ENCODE measurements at regions not wholly inside any gene's neighbourhood (a gene's known extent, or its start where the extent isn't known, plus 50 kb on each side); places are given as distances from the start of the nearest gene placed in this dataset.

DNA sequence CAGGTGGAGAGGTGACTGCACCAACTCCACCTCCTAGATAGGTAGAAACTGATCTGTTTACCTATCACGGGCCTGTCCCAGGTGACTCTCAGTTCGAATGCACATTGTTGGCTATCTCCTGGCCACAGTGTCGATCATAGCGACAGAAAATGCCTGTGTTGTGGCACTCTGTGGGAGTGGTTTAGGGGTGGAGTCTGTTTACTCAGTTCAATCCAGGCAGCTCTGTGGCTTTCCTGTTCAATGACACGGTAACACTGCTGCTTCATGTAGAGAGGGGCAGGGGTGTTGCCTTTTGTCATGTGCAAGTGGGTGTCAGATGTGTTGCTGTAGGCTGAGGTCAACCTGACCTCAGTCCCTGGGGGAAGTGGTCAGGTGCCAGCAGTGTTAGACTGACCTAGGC, 1602.4 kb downstream of the TECRL start:
- Mint-ChIP-seq H3K9me3 (peaks cover 8% of the 10 kb centered on the region), H3K4me1 (ENCODE audit: low read depth in 2 of 2) (no peaks in the 10 kb centered on the region), H3K27ac (no peak overlapping the region), H3K4me3 (no peak overlapping the region), H3K36me3 (no peaks in the 10 kb centered on the region), H3K27me3 (no peaks in the 10 kb centered on the region)
- no peak for ATAC-seq
- DNase-seq (ENCODE audit: low spot score): no peak

DNA sequence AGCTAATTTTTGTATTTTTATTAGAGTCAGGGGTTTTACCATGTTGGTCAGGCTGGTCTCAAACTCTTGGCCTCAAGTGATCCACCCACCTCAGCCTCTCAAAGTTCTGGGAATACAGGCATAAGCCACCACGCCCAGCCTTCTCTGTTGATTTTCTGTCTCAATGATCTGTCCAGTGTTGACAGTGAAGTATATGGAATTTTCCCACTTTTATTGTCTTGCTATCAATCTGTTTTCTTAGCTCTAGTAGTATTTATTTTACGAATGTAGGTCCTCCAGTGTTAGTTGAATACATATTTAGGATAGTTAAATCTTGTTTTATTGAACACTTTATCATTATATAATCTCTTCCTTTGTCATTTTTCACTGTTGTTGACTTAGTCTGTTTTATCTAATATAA, 1603.9 kb downstream of the ADGRL3 start:
- Mint-ChIP-seq H3K9me3 (peaks cover 8% of the 10 kb centered on the region), H3K27ac (no peak overlapping the region), H3K36me3 (no peaks in the 10 kb centered on the region), H3K4me1 (ENCODE audit: low read depth in 2 of 2) (no peaks in the 10 kb centered on the region), H3K27me3 (no peaks in the 10 kb centered on the region), H3K4me3 (no peak overlapping the region)
- DNase-seq (ENCODE audit: low spot score) (no peak), ATAC-seq (no peak)

DNA sequence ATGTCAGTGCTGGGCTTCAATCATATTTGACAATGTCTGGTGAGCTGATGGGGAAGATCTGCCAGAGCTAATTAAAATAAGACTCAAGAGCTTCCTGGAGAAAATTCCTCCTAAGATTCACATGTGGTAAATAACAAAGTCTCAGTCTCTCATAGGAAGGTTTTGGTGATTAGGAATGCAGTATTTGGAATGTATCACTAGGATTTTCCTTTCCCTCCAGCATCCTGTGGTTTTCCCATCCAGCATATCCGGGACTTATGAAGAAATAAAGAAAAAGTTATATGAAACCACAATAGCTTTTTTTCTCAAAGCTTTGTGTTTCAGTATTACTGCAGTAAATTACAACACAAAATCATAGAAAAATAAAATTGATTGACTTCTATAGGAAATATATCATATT, 1597.1 kb downstream of the ADGRL3 start:
- Mint-ChIP-seq H3K36me3 (no peaks in the 10 kb centered on the region), H3K4me3 (no peak overlapping the region), H3K4me1 (ENCODE audit: low read depth in 2 of 2) (no peaks in the 10 kb centered on the region), H3K27me3 (no peaks in the 10 kb centered on the region), H3K9me3 (peaks cover 9% of the 10 kb centered on the region), H3K27ac (no peak overlapping the region)
- DNase-seq (ENCODE audit: low spot score) (no peak), ATAC-seq (no peak)

DNA sequence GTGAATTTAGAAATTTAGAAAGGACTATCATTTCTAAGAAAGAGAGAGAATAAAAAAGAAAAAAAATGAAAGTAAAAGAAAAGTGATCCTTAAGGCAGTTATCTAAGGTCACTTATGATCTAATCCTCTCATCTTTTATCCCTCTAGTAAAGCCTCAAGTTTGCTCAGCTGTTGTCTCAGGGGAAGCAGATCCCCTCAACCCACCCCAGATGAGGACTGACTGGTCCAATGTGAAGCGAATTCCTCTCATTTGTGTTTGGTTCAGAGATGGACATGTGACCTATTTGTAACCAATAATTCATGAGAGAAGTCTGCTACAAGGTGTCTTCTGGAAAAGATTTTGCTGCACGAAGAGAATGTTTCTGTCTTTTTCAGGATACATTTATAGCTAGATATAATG, 1591.3 kb downstream of the ADGRL3 start:
- H3K9me3 Mint-ChIP-seq: peaks cover 14% of the 10 kb centered on the region
- no peak overlapping the region for H3K4me3 Mint-ChIP-seq
- no peaks in the 10 kb centered on the region for H3K27me3 Mint-ChIP-seq
- H3K36me3 Mint-ChIP-seq: no peaks in the 10 kb centered on the region
- ATAC-seq: no peak
- DNase-seq (ENCODE audit: low spot score): no peak
- no peak overlapping the region for H3K27ac Mint-ChIP-seq
- no peaks in the 10 kb centered on the region for H3K4me1 Mint-ChIP-seq (ENCODE audit: low read depth in 2 of 2)

DNA sequence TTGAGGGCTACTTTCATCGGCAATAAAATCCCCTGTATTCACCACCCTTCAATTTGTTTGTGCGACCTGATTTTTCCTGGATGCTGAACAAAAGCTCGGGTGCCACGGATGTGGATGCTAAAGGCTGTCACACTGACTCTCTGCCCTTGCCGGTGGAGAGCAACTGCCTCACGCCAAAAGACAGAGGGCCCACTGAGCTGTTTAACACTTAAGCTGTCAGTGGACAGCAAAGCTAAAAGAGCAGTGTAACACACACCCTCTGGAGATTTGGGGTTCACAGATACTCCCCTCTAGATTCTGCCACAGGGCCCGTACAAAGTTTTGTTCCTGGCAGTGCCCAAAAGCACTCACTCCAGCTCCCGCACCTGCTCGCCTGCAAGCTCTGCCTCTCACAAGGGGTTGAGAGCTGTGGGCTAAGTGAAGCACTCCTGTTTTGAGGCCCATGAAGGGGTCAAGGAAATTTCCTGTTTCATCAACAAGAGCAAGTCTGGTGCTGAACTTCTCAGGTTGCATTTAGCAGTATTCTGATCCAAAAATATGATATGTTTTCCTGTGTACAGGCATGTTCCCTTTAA, 1571.9 kb downstream of the ADGRL3 start:
- no peak for DNase-seq (ENCODE audit: low spot score)
- Mint-ChIP-seq H3K9me3 (peaks cover 21% of the 10 kb centered on the region), H3K36me3 (peaks cover 7% of the 10 kb centered on the region), H3K27me3 (no peaks in the 10 kb centered on the region), H3K27ac (no peak overlapping the region), H3K4me1 (ENCODE audit: low read depth in 2 of 2) (no peaks in the 10 kb centered on the region), H3K4me3 (no peak overlapping the region)
- ATAC-seq: no peak

DNA sequence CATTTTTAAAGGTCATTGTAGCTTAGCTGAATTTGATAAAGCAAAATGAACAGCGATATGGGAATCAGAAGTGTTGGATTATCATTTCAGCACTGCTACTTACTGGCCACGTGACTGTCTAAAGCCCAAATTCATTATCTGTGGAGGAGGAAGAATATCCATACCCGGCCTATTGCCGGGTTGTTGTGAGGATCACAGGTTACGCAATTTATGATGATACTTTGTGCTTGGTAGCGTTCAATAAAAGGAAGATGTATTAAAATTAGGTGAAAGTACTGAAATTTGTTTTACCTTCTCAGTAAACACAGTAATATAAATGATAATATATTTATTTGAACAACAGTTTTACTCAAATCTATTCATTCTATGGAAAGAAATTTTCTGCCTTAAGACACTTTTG, 1540.2 kb downstream of the ADGRL3 start:
- peaks cover 9% of the 10 kb centered on the region for H3K9me3 Mint-ChIP-seq
- no peak overlapping the region for H3K27ac Mint-ChIP-seq
- H3K36me3 Mint-ChIP-seq: peaks cover 9% of the 10 kb centered on the region
- H3K4me3 Mint-ChIP-seq: no peak overlapping the region
- ATAC-seq: no peak
- no peak for DNase-seq (ENCODE audit: low spot score)
- H3K4me1 Mint-ChIP-seq (ENCODE audit: low read depth in 2 of 2): no peaks in the 10 kb centered on the region
- no peaks in the 10 kb centered on the region for H3K27me3 Mint-ChIP-seq

DNA sequence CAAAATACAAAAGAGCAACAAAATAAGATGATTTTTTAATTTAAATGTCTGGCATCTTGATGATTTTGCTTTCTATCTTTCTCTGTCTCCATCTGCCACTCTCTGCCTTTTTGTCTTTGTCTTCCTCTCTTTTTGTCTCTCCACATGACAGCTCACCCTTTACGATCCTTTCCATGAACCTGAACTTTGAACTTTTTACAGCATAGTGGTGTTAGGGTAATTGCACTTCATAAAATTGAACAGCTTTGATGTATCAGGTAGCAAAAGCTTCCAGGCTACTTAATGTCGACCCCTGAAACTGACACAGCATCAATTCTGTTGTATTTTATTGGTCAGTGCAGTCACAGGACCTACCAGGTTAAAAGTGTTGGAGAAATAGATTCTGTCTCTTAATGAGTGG, 1517.0 kb downstream of the ADGRL3 start:
- H3K27me3 Mint-ChIP-seq: no peaks in the 10 kb centered on the region
- no peak for DNase-seq (ENCODE audit: low spot score)

DNA sequence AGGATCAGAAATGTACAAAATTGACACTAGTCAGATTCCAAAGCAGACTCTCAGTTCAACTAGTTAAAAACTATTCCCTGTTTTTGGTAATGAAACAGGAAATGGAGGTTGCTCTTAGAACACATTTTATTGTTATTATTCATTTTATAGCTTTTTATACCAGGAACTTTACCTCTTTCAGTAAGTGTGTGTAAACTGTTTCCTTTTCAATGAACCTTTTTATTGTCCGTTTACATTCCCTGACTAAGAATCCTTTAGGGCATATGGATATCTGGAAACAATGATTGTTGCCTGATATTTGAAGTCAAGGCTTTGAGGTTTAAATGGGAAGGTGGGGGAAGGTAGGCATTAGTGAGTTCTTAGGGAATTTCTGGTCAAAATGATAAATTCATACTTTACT, 1511.4 kb downstream of the ADGRL3 start:
- H3K27me3 Mint-ChIP-seq: no peaks in the 10 kb centered on the region
- H3K4me1 Mint-ChIP-seq (ENCODE audit: low read depth in 2 of 2): no peaks in the 10 kb centered on the region
- DNase-seq (ENCODE audit: low spot score) (no peak), ATAC-seq (no peak)
- H3K36me3 Mint-ChIP-seq: peaks cover 5% of the 10 kb centered on the region
- no peak overlapping the region for H3K27ac Mint-ChIP-seq
- no peak overlapping the region for H3K4me3 Mint-ChIP-seq
- H3K9me3 Mint-ChIP-seq: peaks cover 10% of the 10 kb centered on the region

More for the DNA sequence above, 1517.0 kb downstream of the ADGRL3 start:
- H3K4me1 Mint-ChIP-seq (ENCODE audit: low read depth in 2 of 2): no peaks in the 10 kb centered on the region
- no peak overlapping the region for H3K4me3 Mint-ChIP-seq
- H3K36me3 Mint-ChIP-seq: peaks cover 5% of the 10 kb centered on the region
- peaks cover 12% of the 10 kb centered on the region for H3K9me3 Mint-ChIP-seq
- no peak for ATAC-seq
- no peak overlapping the region for H3K27ac Mint-ChIP-seq

DNA sequence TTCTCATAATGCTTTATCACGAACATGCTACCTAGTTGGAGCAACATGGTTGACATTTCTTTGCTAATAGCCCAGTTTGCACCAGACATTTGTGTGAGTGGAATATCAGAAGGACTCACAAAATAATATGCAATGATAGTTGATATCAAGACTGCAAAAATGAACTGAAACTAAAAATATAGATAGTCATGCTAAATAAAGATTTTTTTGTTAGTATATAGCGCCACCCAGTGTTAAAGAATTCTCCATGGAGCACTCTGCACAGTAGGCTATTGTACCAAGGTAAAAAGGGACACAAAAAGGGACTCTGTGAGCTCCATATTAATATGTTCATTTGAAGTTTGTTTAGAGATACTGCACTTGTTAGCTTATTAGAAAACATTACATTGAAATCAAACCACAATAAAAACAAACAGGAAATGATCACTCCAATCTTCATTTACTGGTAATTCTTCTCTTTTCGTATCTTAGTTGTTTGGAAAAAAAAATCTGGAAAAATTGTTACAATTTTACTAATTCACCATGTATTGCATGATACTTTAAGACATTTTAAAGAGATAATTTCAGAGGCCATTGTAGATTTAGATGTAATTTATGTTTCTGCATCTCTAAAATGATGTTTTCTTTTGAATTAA, 1509.6 kb downstream of the ADGRL3 start:
- no peaks in the 10 kb centered on the region for H3K36me3 Mint-ChIP-seq
- no peak overlapping the region for H3K27ac Mint-ChIP-seq
- H3K9me3 Mint-ChIP-seq: peaks cover 4% of the 10 kb centered on the region
- DNase-seq (ENCODE audit: low spot score) (no peak), ATAC-seq (no peak)
- H3K27me3 Mint-ChIP-seq: no peaks in the 10 kb centered on the region
- no peaks in the 10 kb centered on the region for H3K4me1 Mint-ChIP-seq (ENCODE audit: low read depth in 2 of 2)
- H3K4me3 Mint-ChIP-seq: no peak overlapping the region

DNA sequence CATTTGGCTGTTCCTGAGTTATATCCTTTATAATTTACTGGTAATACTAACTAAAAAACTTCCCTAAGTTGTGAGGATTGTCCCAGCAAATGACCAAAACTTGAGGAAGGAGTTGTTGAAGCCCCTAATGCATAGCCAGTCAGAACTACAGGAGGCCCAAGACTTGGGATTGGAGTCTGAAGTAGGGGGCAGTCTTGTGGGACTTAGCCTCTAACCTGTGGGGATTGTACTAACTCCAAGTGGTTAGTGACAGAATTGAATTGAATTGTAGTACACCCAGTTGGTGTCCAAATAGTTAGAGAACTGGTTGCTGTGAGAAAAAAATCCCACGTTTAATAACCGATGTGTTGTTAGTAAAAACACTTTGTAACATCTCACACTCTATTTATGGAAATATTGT, 1506.3 kb downstream of the ADGRL3 start:
- Mint-ChIP-seq H3K27me3 (no peaks in the 10 kb centered on the region), H3K27ac (no peak overlapping the region), H3K4me3 (no peak overlapping the region), H3K4me1 (ENCODE audit: low read depth in 2 of 2) (no peaks in the 10 kb centered on the region), H3K9me3 (peaks cover 10% of the 10 kb centered on the region), H3K36me3 (no peaks in the 10 kb centered on the region)
- DNase-seq (ENCODE audit: low spot score) (no peak), ATAC-seq (no peak)

DNA sequence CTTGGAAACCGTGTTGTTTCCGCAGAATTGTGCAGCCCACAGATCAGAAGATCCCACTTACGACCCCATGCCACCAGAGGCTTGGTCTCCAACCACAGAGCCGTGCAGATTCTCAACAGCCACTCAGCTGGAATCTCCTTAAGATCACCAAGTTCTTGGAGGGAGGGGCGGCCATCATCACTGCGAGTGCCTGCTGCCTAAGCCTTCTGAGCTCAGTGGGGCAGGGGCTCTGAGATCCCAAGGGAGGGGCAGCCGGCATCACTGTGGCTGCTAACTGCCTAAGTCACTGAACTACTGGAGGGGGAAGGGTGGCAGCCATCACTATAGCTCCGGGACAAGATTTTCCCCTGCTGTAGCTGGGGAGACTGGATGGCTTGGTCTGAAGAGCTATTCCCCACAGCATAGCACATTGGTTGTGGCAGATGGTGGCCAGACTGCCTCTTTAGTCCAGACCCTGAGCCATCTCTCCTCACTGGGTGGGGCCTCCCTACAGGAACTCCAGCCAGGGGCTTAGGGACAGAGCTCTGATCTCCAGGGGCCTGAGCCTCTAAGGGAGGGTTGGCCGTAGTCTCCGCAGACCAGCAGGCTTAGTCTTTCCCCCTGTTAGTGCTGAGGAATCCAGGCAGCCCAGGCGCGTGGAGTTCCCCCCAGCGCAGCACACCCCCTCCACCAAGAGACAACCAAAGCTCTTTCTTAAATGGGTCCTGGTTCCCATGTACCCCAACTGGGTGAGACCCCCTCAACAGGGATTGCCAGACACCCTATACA, 1483.9 kb downstream of the ADGRL3 start:
- no peak for ATAC-seq
- no peak overlapping the region for H3K27ac Mint-ChIP-seq

DNA sequence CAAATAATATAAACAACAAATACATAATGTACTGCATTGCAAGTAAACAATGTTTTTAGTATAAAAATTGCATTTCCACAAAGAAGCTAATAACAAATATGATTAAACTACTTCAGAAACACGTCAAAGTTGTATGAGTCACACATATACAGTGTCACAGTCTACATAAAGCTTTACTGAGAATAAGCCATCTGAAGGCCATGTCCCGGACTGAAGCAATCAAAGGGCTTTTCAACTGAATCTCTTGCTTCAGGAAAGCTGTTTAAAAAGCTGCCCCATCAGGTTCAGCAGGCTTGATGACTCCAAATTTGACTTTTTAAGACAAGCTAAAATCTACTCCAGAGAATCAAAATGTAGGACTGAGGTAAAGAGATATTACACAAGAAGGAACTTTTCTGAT, 1476.8 kb downstream of the ADGRL3 start:
- Mint-ChIP-seq H3K36me3 (no peaks in the 10 kb centered on the region), H3K4me1 (ENCODE audit: low read depth in 2 of 2) (no peaks in the 10 kb centered on the region), H3K9me3 (peaks cover 16% of the 10 kb centered on the region), H3K27ac (no peak overlapping the region), H3K27me3 (no peaks in the 10 kb centered on the region), H3K4me3 (no peak overlapping the region)
- DNase-seq (ENCODE audit: low spot score): no peak
- ATAC-seq: no peak

More for the DNA sequence above, 1483.9 kb downstream of the ADGRL3 start:
- Mint-ChIP-seq H3K27me3 (no peaks in the 10 kb centered on the region), H3K9me3 (peaks cover 19% of the 10 kb centered on the region), H3K4me1 (ENCODE audit: low read depth in 2 of 2) (no peaks in the 10 kb centered on the region), H3K4me3 (no peak overlapping the region), H3K36me3 (no peaks in the 10 kb centered on the region)
- no peak for DNase-seq (ENCODE audit: low spot score)

DNA sequence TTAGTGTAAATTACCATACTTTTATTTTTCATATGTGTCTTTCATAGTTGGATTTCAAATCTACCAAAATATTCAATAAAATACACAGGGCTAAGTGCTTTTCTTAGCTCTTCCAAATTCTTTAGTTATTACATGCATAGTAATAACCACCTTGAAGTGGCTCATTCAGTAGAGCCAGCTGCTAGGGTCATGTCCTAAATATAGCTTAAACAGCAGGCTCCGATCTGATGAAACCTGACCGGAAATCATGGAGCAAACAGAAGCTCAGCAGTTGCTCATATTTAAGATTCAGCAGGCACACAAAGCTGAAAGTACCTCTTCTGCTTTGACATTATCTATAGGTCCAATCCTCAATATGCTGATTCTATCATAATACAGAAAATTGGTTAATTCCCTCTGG, 1470.4 kb downstream of the ADGRL3 start:
- Mint-ChIP-seq H3K4me3 (no peak overlapping the region), H3K27ac (no peak overlapping the region), H3K36me3 (no peaks in the 10 kb centered on the region), H3K9me3 (peaks cover 17% of the 10 kb centered on the region), H3K27me3 (no peaks in the 10 kb centered on the region), H3K4me1 (ENCODE audit: low read depth in 2 of 2) (no peaks in the 10 kb centered on the region)
- ATAC-seq: no peak
- DNase-seq (ENCODE audit: low spot score): no peak

DNA sequence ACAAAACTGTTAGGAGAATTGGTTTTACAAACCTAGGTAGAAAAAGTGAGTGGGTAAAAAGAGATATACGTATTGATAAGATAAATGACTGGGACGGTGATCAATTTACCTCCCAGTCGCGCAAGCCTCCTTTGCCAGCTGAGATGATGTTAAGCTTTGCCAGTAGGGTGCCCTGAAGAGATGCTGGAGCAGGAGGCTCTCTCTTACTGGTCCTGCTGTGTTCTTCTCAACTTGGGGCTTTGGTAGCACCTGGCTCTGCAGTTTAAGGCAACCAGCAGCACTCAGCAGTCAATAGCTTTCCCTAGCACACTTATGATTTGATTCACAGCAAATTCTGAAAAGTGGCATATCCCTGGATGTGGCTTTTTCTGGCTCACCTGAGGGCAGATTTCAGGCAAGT, 1461.7 kb downstream of the ADGRL3 start:
- DNase-seq (ENCODE audit: low spot score) (no peak), ATAC-seq (no peak)
- Mint-ChIP-seq H3K9me3 (peaks cover 6% of the 10 kb centered on the region), H3K4me1 (ENCODE audit: low read depth in 2 of 2) (no peaks in the 10 kb centered on the region), H3K27me3 (no peaks in the 10 kb centered on the region), H3K36me3 (no peaks in the 10 kb centered on the region), H3K27ac (no peak overlapping the region), H3K4me3 (no peak overlapping the region)
